ENCODE measurements at regions not wholly inside any gene's neighbourhood (a gene's known extent, or its start where the extent isn't known, plus 50 kb on each side); places are given as distances from the start of the nearest gene placed in this dataset.

DNA sequence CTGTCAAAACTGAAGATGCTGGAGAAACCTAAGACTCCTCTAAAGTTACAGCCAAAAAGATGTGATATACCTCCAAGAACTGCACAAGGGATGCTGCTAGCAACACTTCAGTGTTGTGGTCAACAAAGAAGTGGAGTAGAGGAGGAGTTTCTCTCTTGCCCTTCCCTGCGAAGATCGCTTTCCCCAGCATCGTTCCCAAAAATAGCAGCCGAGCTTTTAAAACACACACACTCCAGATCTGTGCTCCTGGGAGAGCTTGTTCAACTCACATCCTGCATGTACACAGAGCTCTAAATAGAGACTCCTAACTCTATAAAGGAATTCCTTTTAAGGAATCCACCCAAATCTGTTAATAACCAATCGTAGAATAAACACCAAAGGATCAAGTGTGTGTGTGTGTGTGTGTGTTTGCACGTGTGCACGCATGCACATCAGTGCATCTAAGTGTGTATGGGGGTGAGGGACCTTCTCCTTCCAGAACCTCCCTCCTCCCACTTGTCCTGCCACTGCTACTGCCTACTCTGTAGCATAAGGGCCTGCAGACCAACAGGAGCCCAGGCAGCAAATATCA lies 58.5 kb downstream of the PSMG1 start:
- H3K4me3 ChIP-seq (ENCODE audit: low read depth, low read length) = no peak overlapping the region

DNA sequence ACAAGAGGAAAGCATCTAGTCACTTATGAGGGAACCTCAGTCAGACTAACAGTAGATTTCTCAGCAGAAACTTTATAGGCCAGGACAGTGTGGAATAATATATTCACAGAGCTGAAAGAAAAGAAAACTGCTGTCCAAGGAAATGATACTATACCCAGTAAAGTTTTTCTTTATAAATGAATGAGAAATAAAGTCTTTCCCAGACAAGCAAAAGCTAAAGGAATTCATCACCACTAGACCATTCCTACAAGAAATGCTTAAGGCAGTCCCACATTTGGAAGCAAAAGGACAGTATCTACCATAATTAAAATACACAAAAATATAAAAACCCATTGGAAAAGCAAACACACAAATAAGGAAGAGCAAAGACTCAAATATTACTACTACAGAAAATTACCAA lies 59.9 kb downstream of the PSMG1 start:
- H3K4me3 ChIP-seq (ENCODE audit: low read depth, low read length) = no peak overlapping the region

DNA sequence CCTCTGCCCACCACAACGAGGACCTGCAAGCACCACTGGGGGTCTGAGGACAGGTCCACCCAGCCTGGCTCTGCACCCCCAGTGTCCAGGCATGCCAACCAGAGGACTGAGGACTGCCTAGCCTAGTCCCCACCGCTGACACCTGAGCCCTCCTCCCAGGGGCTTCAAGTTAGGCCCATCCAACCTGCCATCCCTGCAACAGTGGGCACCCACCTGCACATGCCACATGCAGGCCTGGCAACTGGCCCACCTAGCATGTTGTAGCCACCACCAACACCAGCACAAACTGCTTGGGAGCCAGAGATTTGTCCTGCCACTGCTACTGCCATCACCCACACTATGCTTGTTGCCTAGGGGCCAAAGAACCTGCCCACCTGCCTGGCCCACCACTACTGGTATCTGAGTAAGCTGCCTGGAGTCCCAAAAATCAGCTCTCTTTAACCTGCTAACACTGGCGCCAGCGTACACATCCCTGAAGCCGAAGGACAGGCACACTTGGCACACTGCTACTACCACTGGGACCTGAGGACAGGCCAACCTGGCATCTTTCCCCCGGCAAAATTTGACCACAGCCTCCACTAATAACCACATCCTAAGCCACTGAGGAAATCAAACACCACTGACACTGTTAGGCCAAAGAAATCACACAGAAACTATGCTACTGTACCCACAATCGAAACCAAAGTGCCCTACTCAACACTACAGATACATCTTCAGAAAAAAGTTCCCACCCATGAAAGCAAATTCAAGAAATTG lies 61.5 kb downstream of the PSMG1 start:
- no peak overlapping the region for H3K4me3 ChIP-seq (ENCODE audit: low read depth, low read length)

DNA sequence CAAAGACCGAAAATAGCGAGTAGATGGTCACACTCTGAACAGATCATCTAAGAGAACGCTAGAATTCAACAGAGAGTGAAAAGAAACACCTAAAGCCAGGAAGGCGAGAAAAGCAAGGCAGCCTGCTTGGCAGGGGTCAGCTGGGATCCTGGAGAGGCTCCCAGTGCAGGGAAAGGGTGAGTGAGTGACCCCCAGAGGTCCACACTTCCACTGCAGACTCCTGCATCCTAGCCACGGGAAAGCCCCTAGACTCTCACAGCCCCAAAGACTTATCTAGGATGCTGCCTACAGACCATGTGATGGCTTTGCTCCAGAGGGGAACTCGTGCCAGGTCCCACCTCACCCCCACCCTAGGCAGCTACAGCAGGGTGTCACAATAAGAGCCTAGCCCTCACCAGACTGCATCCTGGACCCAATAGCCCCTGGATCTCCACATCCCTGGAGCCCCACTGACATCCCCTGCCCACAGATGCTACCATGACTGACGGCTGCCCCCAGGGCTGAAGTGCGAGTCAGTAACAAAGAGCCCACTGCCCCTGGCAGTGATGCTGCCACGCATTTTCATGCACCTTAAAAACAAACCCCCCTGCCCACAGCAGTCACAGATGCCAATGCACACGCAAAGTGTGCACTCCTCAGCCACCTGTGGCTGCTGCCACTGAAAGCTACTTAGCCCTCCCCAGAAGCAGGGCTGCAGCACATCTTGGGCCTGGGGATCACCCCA lies 62.2 kb downstream of the PSMG1 start:
- H3K4me3 ChIP-seq (ENCODE audit: low read depth, low read length) = no peak overlapping the region

DNA sequence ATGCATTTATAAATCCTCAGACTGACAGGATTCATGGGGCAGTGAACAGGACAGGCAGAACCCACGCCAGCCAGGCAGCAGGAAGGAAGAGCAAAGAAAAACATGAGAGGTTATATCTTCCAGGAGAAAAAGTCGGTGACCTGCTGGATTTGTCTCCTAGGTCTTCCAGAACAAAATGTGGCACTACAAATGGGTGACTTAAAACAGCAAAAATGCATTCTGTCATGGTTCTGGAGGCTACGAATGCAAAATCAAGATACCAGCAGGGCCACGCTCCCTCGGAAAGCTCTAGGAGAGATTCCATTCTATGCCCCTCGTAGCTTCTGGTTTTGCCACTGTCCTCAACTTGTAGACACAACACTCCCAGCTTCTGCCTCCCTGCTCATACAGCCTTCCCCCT lies 63.4 kb downstream of the PSMG1 start:
- no peak overlapping the region for H3K4me3 ChIP-seq (ENCODE audit: low read depth, low read length)

DNA sequence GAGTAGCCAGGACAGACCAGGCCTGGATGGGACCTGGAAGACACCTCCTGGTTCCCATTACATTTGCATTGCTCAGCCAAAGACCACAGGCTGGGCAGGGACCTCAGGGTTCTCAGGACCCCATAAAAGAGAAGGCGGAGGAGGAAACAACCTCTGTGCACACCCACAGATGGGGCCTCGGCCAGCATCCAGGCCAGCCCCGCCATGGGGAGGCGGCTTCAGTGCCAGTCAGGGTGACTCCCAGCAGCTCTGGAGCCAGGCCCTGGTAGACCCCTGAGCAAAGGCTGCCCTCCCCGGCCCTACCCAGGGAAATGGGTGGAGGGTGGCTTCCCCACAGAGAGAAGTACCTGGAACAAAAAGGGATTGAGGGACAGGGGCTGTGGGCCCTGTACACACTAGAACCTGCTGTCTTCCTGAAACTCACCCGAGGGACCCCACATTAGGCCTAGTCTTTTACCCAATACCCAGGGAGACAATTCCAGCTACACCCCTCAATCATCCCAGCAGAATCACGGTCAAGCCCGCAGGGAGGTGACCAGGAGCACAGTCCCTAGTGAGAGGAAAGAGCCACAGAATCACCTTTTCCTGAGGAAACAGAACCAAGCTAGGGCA lies 64.5 kb downstream of the PSMG1 start:
- no peak overlapping the region for H3K4me3 ChIP-seq (ENCODE audit: low read depth, low read length)

DNA sequence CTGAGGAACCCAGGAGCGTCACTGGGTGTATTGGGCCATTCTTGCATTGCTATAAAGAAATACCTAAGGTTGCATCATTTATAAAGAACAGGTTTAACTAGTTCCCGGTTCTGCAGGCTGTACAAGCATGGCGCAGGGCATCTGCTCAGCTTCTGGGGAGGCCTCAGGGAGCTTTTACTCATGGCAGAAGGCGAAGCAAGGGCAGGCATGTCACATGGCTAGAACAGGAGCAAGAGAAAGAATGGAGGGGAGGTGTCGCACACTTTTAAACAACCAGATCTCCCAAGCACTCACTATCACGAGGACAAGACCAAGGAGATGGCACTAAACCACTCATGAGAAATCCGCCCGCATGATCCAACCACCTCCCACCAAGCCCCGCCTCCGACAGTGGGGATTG lies 65.2 kb downstream of the PSMG1 start:
- H3K4me3 ChIP-seq (ENCODE audit: low read depth, low read length) = no peak overlapping the region

DNA sequence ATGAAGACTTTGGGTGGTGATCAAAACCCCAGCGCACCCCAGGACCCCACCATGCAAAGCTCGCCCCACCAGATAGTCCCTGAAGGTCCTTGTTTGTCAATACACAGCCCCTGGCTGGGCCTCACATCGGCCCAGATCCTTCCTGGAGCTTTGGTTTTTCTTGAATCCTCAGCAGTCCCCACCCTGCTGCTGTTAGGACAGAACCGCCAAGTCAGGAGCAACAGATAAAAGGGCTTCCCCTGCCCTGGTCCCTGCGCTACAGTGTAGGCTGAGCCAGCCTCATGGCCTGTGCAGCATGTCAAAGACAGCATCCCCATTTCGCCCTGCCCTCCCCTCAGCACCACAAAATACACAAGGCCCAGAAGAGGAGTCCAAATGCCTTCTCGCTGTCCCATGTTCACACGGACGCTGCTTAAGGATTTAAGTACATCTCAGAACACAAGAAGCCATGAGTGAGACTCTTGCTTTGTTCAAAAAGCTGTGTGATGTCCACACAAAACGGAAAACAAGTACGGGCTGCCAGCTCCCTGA lies 65.7 kb downstream of the PSMG1 start:
- H3K4me3 ChIP-seq (ENCODE audit: low read depth, low read length) = no peak overlapping the region

DNA sequence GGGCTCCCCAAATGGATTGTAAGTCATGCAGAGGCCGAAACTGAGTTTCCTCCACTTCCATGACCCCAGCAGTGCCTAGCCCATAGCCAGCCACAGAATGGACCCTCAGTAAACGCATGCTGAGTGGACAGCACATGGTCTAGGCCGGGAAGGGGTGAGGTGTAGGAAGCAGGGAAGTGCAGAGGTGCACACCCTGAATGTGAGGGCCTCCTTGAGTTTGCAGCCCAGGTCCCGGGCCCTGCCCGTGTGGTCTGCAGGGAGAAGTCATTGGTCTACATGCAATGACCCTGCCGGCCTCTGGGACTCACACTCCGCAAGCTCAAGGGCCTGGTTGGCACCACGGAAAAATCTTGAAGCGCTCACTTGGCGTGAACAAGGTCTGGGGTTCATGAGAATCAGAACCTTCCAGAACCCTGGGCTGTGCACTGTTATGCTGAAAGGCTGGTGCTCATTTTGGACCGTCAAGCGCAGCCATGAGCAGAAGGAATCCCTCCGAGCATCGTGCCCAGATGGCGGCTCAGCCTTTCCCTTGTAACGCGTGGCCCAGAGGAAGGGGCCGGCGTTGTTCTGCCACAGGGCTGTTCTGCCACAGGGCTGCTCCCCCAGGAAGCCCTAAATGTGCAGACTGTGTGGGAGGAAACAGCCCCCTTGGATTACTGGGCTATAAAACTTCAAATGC lies 66.4 kb downstream of the PSMG1 start:
- no peak overlapping the region for H3K4me3 ChIP-seq (ENCODE audit: low read depth, low read length)

DNA sequence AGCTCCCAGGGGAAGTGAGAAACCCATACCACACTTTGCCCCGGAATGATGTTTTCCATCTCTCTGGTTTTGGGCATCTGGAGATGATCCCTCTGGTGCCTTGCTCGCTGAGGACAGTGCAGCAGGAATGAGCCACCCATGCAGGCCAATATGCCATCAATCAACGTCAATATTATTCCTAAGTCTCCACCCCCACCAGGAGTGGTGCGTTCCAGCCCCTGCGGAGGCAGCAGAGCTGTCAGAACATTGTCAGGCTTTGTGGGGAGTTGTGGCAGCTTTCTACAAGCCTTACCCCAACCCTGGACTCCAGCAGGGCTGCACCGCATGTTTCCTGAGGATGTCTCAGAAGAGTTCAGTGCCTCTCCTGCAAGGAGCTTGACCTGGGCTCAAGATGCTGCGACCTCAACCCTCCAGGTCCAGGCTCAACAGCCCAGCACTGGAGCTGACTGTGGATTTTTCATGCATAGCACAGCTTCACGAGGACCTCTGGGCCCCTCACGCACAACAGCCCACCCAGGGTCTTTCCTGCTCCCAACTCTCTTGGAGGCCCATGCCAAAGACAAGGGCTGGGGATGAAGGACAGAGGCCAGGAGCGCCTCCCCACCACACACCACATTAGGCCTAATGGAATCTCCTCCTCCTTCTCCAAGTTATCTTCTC lies 67.5 kb downstream of the PSMG1 start:
- H3K4me3 ChIP-seq (ENCODE audit: low read depth, low read length) = no peak overlapping the region

DNA sequence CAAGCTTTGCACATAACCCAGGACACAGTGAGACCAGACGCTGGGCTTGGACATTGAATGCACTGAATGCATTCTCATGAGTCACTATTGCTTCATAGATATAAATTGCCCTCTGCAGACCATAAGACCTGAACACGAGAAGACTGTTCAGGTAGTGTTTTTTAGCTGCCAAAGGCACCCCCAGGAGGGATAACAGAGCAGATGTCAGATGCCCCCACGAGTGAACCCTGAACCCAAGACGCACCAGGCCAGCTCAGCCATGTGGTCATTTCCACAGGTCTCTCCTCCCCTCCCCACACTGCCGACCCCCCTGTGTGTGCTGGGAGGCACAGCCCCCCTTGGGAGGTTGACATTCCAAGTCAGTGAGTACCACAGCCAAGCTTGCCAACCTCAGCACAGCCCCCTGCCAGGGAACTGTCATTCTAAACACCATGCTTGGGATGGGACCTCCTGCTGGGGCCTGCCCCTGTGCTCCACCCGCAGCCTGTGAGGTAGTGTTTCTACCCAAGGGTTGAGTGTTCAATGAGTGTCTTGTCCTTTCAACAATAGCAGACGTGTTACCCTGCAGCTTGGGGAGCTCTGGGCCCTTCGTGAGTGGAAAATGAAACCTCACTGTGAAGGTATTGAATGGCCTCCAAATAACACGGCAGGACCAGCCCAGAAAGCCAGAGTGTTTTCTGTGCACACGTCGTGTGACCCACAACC lies 68.2 kb downstream of the PSMG1 start:
- no peak overlapping the region for H3K4me3 ChIP-seq (ENCODE audit: low read depth, low read length)

DNA sequence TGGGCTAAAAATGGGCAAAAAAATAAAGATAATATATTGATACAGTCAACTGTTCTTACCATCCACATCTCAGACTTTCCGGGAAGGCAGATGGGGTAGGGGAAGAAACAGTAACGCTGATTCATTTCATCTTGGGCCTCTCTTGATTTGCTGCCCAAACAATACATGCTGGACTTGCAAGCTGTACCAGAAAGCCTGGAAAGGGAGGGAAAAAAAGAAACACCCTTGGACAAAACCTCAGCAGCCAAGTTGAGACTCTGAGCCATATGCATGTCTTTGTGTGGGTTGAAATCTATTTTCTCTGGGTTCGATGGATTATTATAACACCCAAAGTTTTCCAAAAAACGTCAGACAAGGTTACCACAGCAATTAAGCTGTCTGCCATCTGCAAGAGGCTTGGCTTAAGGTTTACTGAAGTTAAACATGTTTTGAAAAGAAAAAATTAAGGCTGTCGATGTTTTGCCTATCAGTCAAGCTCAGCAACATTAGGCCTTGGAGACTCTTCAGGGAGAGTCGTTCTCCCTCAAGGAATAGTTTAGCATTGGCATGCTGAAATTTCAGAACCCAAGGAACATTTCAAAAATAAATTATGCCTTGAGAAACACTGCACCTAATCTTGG lies 71.2 kb downstream of the PSMG1 start:
- H3K4me3 ChIP-seq (ENCODE audit: low read depth, low read length) = no peak overlapping the region

DNA sequence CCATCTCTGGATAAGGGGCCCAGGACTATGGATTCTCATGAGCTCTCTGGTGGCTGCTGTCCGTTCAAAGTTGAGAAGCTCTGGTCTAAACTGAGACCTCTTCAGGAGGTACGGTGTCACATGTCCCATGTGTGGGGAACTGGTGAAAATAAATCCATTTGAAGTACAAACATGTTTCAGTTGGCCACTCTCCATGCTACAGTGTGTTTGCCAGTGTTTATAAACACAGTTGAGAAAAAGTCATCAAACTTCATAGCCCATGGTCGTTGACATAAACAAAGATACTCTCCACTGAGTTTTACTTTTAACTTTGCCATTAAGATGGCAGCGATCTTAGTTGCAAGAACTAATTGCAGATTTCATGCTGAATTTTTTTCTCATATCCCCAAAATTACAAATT lies 72.8 kb downstream of the PSMG1 start:
- no peak overlapping the region for H3K4me3 ChIP-seq (ENCODE audit: low read depth, low read length)

DNA sequence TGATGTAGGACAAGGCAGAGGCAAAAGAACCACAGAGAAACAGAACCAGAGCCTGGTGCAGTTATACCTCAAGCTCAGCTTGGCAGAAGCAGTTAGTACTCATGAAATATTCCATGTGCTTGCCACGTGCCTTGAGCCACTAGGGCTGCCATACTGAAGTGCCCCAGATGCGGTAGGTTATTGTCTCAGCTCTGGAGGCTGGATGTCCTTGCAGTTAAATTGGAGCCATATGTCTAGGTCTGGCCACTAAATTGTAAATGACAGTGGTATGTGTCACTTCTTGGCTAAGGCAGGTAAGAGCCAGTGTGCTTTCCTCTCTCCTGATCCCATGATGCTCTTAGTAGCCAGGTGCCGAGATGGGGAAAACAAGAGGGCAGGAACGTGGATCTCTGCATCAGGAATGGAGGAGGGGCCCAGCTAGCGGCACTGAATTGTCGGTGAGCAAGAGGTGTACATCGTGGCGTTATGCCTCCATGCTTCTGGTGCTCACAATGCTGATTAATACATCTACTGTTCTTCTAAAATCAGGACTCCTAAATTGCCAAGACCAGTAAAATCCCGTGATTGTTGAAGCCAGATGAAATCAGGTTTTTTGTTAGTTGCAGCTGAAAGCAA lies 73.5 kb downstream of the PSMG1 start:
- no peak overlapping the region for H3K4me3 ChIP-seq (ENCODE audit: low read depth, low read length)

DNA sequence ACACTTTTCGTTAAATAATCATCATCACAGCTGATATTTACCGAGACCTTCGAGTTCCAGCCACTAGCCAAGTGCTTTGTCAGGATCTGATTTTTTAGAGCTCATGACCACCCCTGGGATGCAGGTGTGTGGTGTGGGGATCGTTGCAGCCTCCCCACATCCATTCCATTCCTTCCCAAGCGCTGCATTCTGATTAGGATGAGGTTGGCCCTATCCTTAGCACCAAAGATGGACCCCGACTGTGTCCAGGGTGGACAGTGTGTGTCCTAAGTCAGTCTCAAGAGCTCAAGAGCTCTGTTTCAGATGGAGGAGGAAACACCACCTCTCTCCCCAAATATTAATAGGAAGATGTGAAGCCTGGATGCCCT lies 74.1 kb downstream of the PSMG1 start:
- no peak overlapping the region for H3K4me3 ChIP-seq (ENCODE audit: low read depth, low read length)

DNA sequence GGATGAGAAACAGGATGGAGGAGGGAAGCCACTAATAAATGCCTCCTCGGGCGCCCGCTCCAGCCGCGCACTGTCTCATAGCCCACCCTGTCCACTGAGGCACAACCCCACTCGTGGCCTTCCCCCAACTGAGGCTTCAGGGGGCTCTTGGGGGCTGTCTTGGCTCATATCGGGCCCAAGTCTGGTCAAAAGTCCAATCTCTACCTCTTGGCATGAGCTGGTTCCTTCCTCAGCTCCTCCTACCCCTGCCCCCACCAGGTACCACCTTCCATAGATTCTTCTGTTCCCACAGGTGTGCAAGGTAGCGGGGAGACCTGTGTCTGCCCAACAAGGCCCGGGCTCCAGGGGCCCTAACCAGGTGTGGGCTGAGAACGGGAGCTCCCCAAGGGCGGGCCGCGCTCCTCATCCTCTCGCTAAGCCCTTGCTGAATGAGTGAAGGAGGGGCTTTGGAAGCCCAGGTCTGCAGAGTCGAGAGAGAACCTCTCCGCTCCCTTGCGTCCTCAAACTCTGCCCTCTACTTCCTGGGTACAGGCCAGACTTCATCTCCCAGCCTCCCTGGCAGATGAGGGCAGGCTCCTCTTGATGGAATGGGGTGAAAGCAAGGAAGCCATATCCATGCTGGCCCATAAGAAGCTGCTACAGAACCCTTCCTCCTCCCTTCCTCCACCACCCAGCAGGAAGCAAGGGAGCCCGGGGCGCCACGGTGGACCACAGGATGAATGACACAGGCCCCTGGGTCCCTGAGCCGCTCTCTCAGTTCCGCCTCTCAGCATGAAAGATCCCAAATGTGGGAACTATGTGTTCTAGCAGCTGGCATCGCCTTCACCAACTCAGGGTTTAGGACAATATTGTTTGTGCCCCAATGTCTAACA lies 74.7 kb downstream of the PSMG1 start:
- no peak overlapping the region for H3K4me3 ChIP-seq (ENCODE audit: low read depth, low read length)

DNA sequence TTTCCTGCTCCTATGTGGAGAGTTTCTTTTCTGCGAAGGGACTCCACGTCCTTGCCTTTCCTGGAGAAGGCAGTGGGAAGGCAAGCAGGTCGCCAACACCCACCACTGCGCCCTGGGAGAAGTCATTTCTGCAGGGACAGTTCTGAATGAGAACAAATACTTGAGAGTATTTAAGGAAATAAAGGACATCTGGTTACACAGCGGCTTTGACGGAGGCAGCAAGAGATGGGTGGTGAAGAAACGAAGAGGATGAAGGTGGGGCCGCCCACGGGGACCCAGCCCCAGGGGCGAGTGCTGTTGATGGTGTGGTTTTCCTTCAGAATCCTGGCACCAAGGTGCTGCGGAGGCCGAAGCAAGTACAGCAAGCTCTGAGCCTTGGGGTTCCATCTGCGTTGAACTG lies 75.5 kb downstream of the PSMG1 start:
- no peak overlapping the region for H3K4me3 ChIP-seq (ENCODE audit: low read depth, low read length)

DNA sequence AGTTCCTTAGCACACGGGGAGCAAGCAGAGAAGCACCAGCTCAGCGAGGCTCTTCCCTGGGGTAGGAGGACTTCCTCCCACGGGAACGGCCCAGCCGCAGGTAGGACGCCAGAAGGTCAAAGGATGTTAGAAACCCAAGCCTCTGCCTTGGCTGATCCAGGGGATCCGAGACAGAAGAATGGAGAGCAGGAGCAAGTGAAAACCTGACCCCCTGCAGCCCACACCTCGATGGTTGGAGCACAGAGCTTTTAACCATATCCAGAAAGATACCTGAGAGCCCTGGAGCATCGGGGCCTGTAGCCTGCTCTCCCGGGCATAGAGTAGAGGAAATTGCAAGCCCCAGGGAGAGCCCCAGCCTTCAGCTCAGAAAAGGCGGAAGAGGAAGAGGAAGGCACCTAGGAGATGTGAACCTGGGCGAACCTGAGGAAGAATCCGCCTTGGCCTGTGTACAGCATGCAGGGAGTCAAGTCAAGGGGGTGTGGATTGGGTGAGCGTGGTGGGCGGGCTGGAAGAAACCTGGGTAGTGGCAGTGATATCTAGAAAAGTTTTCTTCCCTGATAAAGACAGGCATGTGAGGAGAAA lies 76.3 kb downstream of the PSMG1 start:
- H3K4me3 ChIP-seq (ENCODE audit: low read depth, low read length) = no peak overlapping the region

Measured in iPS-11a (cell line).